Vagina (tissue), 2 donors: ENCODE measurements at regions not wholly inside any gene's neighbourhood (a gene's known extent, or its start where the extent isn't known, plus 50 kb on each side); places are given as distances from the start of the nearest gene placed in this dataset.

Source experiments
- POLR2AphosphoS5 ChIP-seq, 2 donors: sonication (generic); formaldehyde crosslinking; IDR thresholded peaks; one replicate each; pipeline ENCODE4 v1.9.0; 2017; ENCODE audit warnings: antibody characterized with exemption in 2 of 2, mild to moderate bottlenecking in 2 of 2, low read depth in 1 of 2; ENCODE audit not compliant: insufficient read depth in 1 of 2
- TF ChIP-seq, protein P1 (sequence below), 3 experiments: fragments of 450-650 bp in 2 of 3; fragments of 200-600 bp in 1 of 3; sonication (generic) in 1 of 3; IDR thresholded peaks; one replicate each; pipeline ENCODE4 v1.5.1; 2017 to 2019; ENCODE audit warnings: antibody characterized with exemption in 3 of 3, mild to moderate bottlenecking in 2 of 3, moderate library complexity in 2 of 3

DNA sequence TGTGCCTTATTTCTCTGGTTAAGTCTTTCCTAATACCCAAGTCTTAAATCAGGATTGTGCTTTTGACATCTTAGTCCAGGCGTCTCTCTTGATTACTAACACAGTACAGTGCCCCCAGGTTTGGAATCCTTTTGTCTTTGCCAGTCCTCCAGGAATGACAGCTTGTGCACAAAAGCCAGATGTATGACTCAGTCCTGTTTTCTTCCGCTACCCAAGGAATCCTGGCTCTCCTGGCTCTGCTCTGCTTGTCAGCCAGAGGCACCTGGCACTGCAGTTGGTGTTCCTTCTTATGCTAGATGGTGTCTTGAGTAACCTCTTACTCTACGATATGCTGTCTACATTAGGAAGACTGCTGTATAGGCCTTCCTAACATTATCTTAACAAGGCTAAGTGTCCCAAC lies 728.2 kb upstream of the NECTIN3 start:
- TF ChIP-seq, protein P1, sequence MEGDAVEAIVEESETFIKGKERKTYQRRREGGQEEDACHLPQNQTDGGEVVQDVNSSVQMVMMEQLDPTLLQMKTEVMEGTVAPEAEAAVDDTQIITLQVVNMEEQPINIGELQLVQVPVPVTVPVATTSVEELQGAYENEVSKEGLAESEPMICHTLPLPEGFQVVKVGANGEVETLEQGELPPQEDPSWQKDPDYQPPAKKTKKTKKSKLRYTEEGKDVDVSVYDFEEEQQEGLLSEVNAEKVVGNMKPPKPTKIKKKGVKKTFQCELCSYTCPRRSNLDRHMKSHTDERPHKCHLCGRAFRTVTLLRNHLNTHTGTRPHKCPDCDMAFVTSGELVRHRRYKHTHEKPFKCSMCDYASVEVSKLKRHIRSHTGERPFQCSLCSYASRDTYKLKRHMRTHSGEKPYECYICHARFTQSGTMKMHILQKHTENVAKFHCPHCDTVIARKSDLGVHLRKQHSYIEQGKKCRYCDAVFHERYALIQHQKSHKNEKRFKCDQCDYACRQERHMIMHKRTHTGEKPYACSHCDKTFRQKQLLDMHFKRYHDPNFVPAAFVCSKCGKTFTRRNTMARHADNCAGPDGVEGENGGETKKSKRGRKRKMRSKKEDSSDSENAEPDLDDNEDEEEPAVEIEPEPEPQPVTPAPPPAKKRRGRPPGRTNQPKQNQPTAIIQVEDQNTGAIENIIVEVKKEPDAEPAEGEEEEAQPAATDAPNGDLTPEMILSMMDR (IDR thresholded peaks at IDR 0.05), result no peak
- no peak for TF ChIP-seq POLR2AphosphoS5 (IDR thresholded peaks at IDR 0.05; ENCODE audit: insufficient read depth in 1 of 2, low read depth in 1 of 2)
